ENCODE measurements at regions not wholly inside any gene's neighbourhood (a gene's known extent, or its start where the extent isn't known, plus 50 kb on each side); places are given as distances from the start of the nearest gene placed in this dataset.

- H3K36me3 ChIP-seq (ENCODE audit: control insufficient read depth in 2 of 2, extremely low read depth in 1 of 2, insufficient read depth in 2 of 2, low read length in 2 of 2): no peaks in the 10 kb centered on the region
- no peaks in the 10 kb centered on the region for H3K9me3 ChIP-seq (replicated peaks; ENCODE audit: control insufficient read depth, insufficient read depth, low read length)
- H4K20me1 ChIP-seq (replicated peaks; ENCODE audit: control insufficient read depth, extremely low read depth, insufficient read depth, low read length): no peaks in the 10 kb centered on the region
- intact Hi-C loops (cut with micrococcal nuclease): no loop called here
- H3K4me3 ChIP-seq (replicated peaks in 1 of 3; ENCODE audit: insufficient read depth in 1 of 3, low read depth in 1 of 3, low read length in 3 of 3): no peak overlapping the region
- dilution Hi-C loops (cut with MboI; ENCODE audit: extremely low pct_ligation_motif_present, low sequenced_read_pairs): no loop called here
- no peak for FAIRE-seq
- DNase-seq (ENCODE audit: low read depth, low spot score): no peak
- H3K27me3 ChIP-seq (ENCODE audit: control insufficient read depth in 2 of 2, insufficient read depth in 2 of 2, low read length in 2 of 2): no peaks in the 10 kb centered on the region
- H3K4me1 ChIP-seq (ENCODE audit: control insufficient read depth, extremely low read depth, insufficient read depth, low read length): no peaks in the 10 kb centered on the region
- H3K79me2 ChIP-seq (ENCODE audit: control insufficient read depth, insufficient read depth, low read length): no peaks in the 10 kb centered on the region
- H3K9me1 ChIP-seq (replicated peaks; ENCODE audit: control insufficient read depth, extremely low read depth, insufficient read depth, low read length): no peaks in the 10 kb centered on the region
- POLR2A ChIA-PET: no interaction called here
- CTCF ChIA-PET: no interaction called here
- H3K4me2 ChIP-seq (ENCODE audit: insufficient read depth, low read length): no peak overlapping the region
- no peak overlapping the region for H3K9ac ChIP-seq (replicated peaks; ENCODE audit: extremely low read depth, insufficient read depth, low read length)
- BruUV-seq (replicated peaks): no TSS peak
- no peak overlapping the region for H3K27ac ChIP-seq (ENCODE audit: insufficient read depth, low read depth, low read length)
- H2AFZ ChIP-seq (ENCODE audit: low read depth, low read length): no peak overlapping the region
- TF ChIP-seq JUN (IDR thresholded peaks at IDR 0.05; ENCODE audit: borderline replicate concordance, insufficient read depth, insufficient read length, low read depth): no peak
- no peak for TF ChIP-seq MAX (IDR thresholded peaks at IDR 0.05; ENCODE audit: insufficient read depth, insufficient read length)
- no peak for TF ChIP-seq MYC (IDR thresholded peaks at IDR 0.05; ENCODE audit: low read depth, low read length)
- TF ChIP-seq FOS (IDR thresholded peaks at IDR 0.05; ENCODE audit: borderline replicate concordance, insufficient read depth, low read length): no peak
- TF ChIP-seq POLR2A (IDR thresholded peaks at IDR 0.05; ENCODE audit: low read depth, low read length): no peak
- no peak for TF ChIP-seq CTCF (IDR thresholded peaks at IDR 0.05; ENCODE audit: extremely low read depth in 1 of 2, insufficient read depth in 1 of 2, low read depth in 1 of 2, low read length in 2 of 2)
- TF ChIP-seq EZH2 (IDR thresholded peaks at IDR 0.05; ENCODE audit: borderline replicate concordance, low read depth, low read length, severe bottlenecking): no peak
- no peak for TF ChIP-seq GATA2 (IDR thresholded peaks at IDR 0.05; ENCODE audit: insufficient read depth, insufficient read length, low read depth, low read length)
- TF ChIP-seq POLR2AphosphoS5 (IDR thresholded peaks at IDR 0.05; ENCODE audit: insufficient read depth, low read depth, low read length): no peak
Observed at GRCh38 chr11:79498667-79499066, 57.8 kb upstream of the TENM4 start.
